Ecto neural progenitor cell (in vitro differentiated cells): ENCODE measurements at regions not wholly inside any gene's neighbourhood (a gene's known extent, or its start where the extent isn't known, plus 50 kb on each side); places are given as distances from the start of the nearest gene placed in this dataset.
"Not testable (repeated sequence)": the region's sequence is repeated elsewhere in the genome, so short reads cannot be mapped to it uniquely, and the experiment has no call there.

Experiments
- DNase-seq: peaks from one replicate; pipeline ENCODE4 v3.0.0-alpha.2; 2018; ENCODE audit warnings: low spot score

DNA sequence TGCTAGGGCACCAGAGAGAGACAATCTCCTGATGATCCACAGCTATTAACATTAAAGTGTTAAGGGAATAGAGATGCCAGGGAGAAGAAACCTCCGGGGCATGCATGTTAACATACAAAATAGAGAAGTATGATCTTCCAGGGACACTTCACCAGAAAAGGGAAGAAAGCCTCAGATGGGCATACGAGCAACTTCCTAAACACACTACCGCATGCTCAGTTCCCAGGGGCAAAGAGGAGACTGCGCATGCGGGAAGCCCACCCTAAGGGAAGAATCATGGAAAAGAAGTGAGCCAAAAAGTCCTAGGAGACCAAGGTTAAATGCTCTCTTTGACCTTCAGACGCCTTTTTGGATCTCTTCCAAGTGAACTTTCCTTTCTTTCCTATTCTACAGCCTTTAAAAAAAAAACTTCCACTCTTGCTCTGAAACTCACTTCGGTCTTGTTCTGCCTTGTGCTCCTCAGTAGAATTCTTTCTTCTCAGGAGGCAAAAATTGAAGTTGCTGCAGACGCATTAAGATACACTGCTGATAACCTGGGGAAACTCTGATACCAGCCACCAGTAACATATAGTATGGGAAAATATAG, 1211.3 kb downstream of the REEP3 start:
- no peak for DNase-seq

DNA sequence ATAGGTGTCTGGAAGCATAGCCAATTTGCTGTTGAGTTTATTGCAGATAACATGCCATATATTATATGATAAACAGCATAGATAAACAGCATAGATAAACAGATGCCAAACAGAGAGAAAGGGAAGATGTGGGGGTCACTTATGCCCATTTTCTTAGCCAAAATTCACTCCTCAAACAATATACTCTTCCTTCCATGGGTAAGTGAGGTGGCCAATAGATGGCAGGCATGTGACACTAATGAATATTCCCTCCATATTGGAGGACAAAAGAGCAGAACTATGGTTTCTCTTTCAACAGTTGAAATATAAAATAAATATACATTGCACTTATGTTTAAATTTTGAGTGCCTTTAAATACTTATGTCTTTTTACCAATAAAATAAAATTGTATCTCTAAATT, 1212.8 kb downstream of the REEP3 start:
- DNase-seq = no peak

DNA sequence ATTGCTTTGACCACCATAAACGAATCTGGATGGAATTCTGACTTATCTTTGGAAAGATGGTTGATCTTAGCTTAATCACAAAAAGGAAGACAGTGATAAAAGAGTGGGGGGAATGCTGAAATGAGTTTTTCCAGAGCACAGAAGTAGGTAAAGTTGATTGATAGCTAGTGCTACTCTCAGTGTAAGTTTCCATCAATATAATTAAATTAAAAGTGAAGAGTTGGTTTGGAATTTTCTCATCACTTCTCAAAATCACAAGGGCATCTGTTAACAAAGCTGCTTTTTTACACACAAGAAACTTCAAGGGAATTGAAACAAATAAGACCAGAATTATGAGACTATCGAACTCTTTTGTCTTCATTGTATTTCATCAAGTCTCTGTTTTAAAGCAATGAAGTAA, 1217.3 kb downstream of the REEP3 start:
- DNase-seq = no peak

DNA sequence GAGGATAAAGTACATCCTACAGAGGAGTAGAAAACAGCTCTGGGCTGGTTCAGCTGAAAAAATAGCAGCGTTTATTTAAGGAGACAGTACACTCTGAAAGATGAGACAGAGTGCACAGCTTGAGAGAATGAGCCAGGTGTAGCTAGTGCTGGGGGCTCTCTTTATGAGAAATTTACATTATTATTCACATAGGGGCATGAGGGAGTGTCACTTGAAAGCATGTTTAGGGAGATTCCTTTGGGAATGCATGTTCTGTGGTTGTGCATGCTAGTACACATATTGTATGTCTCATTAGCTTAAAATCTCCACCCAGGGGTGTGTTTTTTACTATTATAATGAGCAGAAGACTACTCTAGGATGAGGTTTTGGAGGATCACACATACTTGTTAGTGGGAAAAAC, 1224.4 kb downstream of the REEP3 start:
- no peak for DNase-seq

DNA sequence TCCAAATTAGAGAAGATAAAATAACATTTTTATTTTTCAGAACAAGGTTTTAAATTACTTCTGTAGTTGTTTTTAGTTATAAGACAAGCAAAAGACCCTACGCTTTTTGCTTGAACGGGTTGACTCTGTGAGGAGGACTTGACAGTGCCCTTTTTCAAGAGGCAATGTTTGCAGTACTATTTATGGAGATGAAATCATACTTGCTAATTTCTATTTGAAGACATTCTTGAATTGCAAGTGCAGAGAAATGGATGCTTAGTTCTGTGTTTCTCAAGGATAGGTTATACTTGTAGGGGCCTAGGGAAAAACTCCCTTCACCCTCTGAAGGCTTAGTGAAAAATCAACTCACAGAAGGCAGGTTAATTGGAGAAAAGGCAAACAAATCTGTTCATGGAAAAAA, 1229.5 kb downstream of the REEP3 start:
- no peak for DNase-seq

DNA sequence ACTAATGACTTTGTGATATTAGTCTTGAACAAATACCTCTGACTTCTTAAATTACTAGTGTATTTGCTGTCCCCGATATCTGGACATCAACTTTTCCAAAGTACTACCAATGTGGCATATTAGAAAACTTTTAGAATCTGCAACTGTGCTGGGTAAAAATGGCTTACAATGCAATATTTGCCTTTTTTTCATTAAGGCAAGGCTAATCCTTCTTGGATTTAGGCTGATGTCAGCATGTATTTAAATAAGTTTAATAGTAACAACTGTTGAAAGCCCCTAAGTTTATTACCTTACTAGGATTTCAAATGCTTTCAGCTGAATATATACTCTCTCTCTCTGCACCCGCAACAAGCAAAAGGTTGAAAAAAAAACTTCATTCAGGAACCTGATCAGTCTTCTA, 1232.3 kb downstream of the REEP3 start:
- no peak for DNase-seq

DNA sequence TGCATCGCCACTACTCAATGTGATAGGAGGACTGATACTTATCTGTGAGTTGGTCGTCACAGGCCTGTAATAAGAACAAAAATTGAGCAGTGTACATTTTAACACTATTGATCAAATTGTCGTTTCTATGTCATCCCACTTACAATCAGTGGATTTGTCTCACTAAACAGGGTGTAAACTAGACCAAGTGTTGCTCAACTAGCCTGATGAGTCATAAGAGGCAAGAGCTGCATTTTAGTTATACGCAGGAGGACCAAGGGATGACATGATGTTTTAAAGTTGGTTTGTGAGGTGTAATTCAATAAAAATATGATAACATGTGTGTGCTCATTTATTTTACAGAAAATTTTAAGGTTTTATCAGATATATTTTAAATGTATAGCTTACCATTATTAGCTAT, 1239.2 kb downstream of the REEP3 start:
- no peak for DNase-seq

DNA sequence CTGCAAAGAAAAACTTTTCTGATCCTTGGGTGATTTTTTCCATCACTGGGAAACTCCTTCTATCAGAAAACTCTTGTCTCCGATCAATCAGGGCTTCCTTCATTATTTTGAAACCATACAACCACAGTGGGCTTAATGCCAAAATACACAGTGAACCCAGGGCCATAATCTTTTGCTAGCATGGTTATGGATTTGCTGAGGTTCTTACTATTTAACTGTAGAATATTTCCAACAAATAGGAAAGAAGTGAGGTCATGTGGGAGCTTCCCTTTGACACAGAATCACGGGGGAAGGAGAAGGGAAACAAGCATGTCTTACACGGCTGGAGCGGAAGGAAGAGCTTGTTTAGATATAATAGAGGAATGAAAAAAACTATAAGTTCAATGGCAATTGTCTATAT, 1241.7 kb downstream of the REEP3 start:
- DNase-seq = no peak

DNA sequence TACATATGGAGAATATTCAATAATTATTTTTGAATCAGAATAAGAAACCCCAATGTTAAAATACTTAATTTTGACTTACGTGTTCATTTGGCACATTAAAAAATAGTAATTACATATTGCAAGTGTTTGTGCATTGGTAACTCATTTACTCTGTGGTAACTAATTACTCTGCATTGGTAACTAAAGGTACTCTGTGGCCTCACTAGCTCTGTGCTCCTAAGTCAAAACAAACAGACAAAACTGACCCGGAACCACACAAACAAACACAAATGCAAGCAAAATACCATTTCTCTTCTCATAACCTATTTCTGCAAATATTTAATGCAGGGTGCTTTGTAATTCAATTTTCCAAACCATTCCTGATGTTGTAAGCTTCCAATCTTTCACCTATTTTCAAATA, 1244.3 kb downstream of the REEP3 start:
- DNase-seq = no peak

DNA sequence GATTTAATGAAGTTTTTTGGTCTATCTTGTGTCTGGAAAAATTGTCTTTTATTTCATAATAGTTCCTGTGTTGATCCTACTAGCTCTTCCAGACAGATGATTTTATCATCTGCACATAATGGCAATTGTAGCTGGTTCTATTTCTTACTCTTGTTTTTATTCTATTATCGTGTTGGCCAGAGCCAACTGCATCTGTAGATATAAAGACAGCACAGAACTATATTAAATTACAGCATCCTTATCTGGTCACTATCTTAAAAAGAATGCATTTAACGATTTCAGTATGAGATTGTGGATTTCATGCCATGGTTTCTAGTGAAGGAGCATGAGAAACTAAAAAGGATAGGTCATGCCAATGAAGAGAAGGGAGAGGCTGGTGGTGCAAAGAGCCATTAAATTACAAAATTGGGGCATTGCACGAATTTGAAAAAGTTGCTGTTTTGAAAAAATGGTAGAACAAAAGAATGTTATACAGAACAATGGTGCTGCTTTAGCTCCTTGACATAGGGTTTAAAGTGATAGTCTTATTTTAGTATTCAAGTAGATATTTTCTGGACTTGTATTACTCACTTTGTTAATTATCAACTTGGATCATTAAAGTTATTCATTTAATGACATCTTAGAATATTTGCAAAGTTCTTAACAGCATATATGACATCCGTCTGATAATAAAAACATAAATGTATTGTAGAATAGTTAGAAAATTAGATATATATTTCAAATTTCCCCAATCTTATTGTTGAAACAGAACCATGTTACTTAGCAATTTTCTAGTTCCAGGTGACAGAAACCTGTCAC, 1250.3 kb downstream of the REEP3 start:
- DNase-seq = no peak

DNA sequence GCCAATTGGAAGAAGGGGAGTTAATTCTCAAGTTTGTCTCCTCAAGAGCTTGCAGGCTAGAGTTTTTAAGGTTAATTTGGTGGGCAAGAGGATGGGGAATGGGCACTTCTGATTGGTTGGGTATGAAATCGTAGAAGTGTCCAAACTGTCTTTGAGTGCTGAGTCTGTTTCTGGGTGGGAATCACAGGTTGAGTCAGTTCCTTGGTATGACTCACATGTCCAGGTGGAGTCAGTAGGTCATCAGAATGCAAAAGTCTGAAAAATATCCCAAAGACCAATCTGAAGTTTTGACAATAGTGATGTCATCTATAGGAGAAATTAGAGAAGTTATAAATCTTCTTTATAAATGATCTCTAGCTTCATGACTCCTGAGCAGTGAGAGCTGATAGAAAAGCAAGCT, 1252.2 kb downstream of the REEP3 start:
- no peak for DNase-seq

DNA sequence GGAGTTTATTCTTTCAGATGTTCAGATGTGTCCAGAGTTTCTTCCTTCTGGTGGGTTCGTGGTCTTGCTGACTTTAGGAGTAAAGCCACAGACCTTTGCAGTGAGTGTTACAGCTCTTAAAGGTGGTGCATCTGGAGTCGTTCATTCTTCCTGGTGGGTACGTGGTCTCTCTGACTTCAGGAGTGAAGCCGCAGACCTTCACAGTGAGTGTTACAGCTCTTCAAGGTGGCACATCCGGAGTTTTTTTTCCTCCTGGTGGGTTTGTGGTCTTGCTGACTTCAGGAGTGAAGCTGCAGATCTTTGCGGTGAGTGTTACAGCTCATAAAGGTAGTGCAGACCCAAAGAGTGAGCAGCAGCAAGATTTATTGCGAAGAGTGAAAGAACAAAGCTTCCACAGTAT, 1263.2 kb downstream of the REEP3 start:
- DNase-seq = not testable (repeated sequence)

DNA sequence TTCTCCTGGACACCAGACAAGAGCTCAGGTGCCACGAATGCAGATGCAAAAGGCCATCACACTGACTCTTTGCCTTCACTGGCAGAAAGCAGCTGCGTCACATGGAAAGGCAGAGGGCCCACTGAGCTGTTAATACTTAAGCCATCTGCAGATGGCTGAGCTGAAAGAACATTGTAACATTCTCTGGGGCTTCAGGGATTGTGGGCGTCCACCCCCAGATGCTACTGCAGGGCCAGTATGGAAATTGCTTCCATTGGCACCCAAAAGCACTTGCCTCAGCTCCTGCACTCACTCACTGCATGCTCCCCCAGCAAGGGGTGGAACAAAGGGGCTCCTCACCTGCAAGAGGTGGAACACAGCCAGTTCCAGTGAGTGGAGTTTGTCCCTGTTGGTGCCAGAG, 1264.6 kb downstream of the REEP3 start:
- DNase-seq = no peak

DNA sequence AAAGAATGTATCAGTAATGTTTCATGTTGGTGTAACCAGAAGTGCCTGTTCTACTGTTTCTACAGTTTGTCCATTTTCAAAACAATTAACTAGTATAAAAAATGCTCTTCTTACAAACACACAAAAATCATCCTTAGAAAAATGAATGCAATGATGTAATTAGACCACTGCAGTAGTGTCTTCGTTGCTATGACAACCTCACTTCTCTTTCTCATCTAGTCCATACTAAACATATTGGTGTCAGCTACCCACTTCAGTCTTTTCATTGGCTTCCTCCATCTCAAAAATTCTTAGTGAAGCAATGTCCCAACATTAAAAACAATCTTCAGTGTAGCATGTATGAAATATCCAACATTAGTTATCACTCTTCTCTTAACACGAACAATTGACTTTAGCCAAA, 1265.8 kb downstream of the REEP3 start:
- DNase-seq = no peak

DNA sequence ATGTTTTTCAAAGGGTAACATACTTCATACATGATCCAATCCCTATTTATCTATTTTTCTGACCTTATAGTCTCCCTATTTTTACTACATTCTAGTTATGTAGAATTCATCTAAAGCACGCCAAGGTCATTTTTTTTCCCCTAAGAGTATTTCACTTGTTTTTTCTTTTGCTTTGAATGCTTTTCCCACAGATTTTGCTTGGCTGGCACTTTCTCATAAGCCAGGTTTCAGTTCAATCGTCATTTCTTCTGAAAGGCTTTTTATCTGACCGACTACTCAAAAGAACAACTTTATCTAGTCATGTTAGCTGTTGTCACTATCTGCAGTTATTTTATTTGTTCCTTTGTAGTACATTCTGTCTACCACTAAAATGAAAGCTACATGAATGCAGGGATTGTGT, 1274.6 kb downstream of the REEP3 start:
- DNase-seq = no peak

DNA sequence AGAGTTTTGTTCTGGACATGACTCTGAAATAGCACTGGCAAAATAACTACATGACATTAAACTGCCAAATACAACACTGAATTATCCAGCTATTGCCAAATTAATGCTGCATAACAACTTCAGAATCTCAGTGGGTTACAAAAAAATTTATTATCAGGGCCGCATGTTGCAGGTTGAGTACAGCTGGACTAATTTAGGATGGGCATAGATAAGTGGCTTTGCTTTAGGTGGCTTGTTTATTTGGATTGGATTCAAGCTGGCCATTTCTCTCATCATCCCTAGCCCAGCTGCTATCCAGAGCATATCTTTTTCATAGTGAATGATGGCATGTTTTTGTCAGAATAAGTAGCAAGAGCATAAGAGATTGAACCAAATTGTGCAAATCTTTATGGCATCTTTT, 1277.1 kb downstream of the REEP3 start:
- no peak for DNase-seq

DNA sequence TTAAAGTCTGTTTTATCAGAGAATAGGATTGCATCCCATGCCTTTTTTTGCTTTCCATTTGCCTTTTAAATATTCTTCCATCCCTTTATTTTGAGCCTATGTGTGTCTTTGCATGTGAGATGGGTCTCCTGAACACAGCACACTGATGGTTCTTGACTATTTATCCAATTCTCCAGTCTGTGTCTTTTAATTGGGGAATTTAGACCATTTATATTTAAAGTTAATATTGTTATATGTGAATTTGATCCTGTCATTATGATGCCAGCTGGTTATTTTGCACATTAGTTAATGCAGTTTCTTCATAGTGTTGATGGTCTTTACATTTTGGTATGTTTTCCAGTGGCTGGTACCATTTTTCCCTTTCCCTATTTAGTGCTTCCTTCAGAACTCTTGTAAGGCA, 1287.0 kb downstream of the REEP3 start:
- not testable (repeated sequence) for DNase-seq

DNA sequence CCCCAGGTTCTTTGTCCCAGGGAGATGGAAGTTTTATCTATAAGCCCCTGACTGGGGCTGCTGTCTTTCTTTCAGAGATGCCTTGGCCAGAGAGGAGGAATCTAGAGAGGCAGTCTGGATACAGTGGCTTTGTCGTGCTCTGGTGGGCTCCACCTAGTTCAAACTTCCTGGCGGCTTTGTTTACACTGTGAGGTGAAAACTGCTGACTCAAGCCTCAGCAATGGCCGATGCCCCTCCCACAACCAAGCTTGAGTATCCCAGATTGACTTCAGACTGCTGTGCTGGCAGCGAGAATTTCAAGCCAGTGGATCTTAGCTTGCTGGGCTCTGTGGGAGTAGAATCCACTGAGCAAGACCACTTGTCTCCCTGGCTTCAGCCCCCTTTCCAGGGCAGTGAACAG, 1288.8 kb downstream of the REEP3 start:
- peak; percentile 48 for DNase-seq

DNA sequence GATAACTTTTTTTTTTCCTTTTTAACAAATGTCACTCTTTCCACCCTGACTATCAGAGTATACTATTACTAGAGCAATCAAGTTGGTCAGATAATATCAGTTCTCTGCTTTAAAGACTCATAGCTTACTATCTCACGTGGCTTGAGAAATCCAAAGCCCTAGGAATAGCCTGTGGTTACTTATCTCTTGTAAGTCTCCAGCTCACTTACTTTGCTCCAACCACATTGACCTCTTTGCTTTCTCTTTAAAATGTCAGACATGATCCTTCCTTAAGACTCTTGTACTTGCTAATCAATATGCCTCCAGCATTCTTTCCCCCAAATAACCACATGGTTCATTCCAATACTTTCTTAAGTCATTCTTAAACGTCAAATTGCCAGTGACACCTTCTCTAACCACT, 1292.2 kb downstream of the REEP3 start:
- DNase-seq = no peak

DNA sequence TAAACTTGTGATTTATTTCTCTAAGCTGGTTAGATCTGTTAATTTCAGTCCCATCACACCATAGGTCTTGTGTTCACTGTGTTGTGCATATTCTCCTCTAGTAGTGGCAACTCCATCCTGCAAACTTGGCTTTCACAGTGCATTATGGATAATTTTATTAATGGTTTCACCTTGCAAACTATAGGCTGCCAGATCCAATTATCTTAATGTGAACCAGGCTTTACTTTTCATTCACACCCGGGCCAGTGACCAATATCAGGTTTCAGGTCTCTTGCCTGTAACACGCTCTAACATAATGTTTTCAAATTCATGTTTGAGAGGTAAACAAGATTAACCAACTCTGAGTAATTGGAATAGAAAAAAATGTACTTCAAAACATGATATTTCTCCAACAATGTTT, 1293.0 kb downstream of the REEP3 start:
- no peak for DNase-seq

DNA sequence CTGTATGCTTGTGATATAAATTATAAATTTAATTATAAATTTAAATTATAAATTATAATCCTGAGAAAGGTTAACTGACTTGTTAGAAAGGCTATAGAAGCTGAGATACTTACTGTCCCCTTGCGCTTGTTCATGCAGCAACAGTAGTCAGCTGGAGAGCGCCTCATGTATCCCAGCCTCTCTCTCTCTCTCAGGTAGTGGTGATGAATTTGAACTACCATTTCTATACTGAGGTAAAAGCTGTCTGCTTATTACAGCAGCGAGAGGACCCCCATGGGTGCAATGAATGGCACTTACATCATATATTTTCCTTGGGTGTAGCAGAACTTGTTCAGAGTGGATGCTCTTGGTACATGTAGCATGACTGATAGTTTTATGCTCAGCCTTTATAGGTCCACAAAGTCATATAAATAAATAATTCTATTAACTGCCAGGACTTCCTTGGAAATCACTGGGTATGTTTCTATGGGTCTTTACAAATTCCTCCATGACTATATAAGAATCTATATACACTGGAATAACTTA, 1308.7 kb downstream of the REEP3 start:
- no peak for DNase-seq

DNA sequence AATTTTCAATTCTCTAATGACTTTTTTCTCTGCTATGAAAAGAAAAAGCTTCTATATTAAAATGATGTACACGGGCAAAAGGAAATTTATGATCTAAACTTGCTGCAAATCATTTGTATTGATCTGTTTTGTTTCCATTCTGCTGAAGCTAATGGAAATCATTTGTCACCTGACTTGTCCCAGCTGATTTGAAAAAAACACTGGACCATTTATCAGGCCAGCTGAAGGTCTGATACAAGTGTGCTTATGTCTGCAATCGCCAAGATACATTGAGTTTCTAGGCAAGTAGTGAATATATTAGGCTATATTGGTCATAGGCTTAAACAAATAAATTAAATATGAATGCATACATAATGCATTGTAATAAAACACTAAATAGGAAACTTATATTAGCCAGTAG, 1309.7 kb downstream of the REEP3 start:
- DNase-seq = no peak

DNA sequence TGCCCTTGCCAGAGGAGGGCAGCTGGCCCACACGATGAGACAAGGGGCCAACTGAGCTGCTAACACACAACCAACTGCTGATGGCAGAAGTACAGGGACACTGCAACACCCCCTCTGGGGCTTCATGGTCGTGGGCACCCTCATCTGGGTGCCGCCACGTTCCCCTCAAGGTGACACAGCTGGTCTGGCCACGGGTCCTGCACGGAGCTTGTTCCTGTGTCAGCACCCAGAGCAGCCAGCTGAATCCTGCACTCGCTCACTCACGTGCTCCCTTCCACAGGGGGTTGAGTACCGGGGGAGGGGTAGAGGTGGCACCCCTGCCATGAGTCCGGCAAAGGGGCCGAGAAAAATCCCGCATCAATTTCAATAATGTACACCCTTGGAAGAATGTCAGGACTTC, 1319.1 kb downstream of the REEP3 start:
- no peak for DNase-seq

DNA sequence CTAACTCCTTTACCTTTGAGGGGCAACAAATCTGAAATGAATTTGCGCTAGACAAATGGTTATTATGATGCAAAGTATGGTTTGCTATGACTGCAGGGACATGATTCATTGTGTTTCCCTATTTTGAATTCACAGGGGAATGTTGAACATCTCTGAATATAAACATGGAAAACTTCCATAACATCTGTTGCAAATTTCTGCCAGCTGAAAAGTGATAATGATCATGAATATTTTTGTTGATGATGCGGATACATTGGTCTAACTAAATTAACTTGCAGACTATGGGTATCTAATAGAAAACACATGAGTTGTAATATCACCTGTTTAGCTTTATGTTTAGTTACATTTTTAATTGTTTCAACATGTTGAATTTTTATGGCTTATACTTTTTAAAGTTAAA, 1325.5 kb downstream of the REEP3 start:
- no peak for DNase-seq
